HG02759 (cell line): ENCODE measurements at regions not wholly inside any gene's neighbourhood (a gene's known extent, or its start where the extent isn't known, plus 50 kb on each side); places are given as distances from the start of the nearest gene placed in this dataset.
"Not testable (repeated sequence)": the region's sequence is repeated elsewhere in the genome, so short reads cannot be mapped to it uniquely, and the experiment has no call there.

Experiments used
- ATAC-seq: cut with Tn5 transposase; IDR thresholded peaks from one replicate; pipeline ENCODE4 v1.9.1; 2021; ENCODE audit warnings: mild to moderate bottlenecking, moderate library complexity; ENCODE audit not compliant: unreplicated experiment

DNA sequence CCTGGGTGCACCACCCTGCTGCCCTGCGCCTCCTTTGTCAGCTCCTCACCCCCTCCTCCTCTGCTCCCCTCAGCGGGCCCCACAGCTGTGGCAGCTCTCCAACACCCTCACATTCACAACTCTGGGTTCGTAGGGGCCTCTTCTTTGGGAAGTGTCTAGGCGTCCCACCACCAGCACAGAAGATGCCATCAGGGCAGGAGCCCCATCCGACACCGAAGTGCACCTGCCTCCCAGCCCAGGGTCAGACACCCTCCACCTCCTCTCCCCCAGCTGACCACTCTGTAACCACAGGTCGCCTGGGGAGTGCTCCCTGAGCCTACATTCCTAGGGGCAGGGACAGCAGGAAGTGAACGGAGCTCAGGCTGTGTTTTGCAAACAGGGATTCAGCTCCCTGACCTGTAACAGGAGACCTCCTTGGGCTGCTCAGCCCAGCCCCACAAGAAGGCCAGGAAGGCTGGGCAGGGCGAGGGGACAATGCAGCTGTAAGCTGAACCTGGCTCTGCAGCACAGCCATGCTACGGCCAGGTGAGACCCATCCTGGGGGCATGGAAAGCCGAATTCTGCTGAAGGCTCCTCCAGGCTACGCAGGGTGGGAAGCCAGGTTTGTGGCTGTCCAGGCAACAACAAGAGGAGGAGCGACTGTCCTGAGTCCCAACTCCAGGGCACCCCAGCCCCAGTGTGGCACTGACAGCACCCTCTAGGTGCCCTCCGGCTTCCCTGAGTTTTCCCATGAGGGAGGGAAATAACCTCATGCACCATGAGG, 269.0 kb downstream of the GOLGA6L6 start:
- ATAC-seq, result no peak

GRCh38 chr15:20271647-20272046, 270.0 kb downstream of the GOLGA6L6 start:
- ATAC-seq, result no peak

- ATAC-seq, result not testable (repeated sequence)
Observed at GRCh38 chr15:20269956-20270355, 271.6 kb downstream of the GOLGA6L6 start.

GRCh38 chr15:20267996-20268395, 273.6 kb downstream of the GOLGA6L6 start:
- ATAC-seq, result not testable (repeated sequence)

- ATAC-seq, result not testable (repeated sequence)
Observed at GRCh38 chr15:20267051-20267730, 274.4 kb downstream of the GOLGA6L6 start.

- ATAC-seq, result not testable (repeated sequence)
Observed at GRCh38 chr15:20265710-20266109, 275.9 kb downstream of the GOLGA6L6 start.

DNA sequence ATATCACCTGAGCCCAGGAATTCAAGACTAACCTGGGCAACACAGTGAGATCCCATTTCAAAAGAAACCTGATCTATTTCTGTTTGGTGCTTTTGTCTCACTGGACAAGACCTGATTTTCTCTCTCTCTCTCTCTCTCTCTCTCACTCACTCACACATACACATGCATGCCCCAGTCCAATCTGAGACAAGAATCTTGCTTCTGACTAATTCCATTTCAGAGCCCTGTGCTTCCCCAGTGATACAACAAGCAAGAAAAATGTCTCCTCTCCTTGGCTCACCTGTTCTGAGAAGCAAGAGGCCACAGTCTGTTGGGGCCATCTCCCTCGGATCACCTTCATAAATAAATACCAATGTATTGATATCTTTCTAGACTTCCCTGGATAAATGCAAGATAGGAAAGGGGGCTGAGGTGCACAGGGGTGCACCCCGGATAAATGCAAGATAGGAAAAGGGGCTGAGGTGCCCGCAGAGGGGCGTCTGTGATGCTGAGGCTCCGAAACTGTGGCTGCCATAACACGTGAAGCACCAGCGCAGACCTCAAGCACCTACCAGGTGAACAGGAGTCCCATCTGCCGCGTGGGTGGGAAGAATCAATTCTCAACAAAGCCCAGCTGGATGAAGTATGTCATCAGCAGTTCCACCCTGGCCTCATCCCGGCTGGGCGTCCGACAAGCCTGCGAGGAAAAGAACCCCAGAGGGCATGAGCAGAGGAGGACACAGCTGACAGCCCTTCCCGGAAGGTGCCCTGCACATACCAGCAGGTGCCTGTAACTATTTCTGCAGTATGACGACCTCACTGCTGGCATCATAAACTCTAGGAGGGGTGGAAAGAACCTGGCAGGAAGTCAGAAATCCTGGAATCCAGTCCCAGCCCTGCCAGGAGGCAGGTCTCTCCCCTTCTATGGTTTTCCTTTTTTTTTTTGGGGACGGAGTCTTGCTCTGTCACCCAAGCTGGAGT, 280.0 kb downstream of the GOLGA6L6 start:
- ATAC-seq, result not testable (repeated sequence)

GRCh38 chr15:20260650-20261049, 280.9 kb downstream of the GOLGA6L6 start:
- not testable (repeated sequence) for ATAC-seq

GRCh38 chr15:20259559-20260190, 281.9 kb downstream of the GOLGA6L6 start:
- ATAC-seq, result not testable (repeated sequence)

GRCh38 chr15:20256394-20256793, 285.2 kb downstream of the GOLGA6L6 start:
- not testable (repeated sequence) for ATAC-seq

DNA sequence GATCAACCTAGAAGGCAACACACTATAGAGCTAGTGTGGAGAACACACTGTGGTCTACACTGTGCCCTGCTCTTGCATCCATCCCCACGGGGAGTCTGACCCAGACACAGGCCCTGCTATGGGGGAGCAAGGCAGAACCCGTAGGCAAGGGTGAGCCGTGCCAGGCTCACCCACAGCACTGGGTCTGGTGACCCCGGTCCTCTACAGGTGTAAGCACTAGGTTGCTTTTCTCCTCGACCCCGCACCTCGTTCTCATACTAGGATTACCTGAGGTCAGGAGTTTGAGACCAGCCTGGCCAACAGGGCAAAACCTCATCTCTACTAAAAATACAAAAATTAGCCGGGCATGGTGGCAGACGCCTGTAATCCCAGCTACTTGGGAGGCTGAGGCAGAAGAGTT, 286.0 kb downstream of the GOLGA6L6 start:
- not testable (repeated sequence) for ATAC-seq

DNA sequence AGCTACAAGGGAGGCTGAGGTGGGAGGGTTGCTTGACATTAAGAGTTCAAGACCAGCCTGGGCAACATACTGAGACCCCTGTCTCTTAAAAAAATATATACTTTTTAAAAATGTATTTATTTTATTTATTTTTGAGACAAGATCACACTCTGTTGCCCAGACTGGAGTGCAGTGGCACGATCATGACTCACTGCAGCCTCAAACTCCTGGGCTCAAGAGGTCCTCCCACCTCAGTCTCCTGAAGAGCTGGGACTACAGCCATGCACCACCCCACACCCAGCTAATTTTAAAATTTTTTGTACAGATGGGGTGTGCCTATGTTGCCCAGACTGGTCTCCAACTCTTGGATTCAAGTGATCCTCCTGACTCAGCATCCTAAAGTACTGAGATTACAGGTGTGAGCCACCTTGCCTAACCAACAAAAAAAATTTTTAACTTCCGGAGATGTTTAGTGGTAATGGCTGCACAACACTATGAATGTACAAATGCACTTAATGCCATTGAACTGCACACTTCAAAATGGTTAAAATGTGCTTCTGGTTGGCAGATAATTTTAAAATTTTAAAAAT, 288.5 kb downstream of the GOLGA6L6 start:
- not testable (repeated sequence) for ATAC-seq

DNA sequence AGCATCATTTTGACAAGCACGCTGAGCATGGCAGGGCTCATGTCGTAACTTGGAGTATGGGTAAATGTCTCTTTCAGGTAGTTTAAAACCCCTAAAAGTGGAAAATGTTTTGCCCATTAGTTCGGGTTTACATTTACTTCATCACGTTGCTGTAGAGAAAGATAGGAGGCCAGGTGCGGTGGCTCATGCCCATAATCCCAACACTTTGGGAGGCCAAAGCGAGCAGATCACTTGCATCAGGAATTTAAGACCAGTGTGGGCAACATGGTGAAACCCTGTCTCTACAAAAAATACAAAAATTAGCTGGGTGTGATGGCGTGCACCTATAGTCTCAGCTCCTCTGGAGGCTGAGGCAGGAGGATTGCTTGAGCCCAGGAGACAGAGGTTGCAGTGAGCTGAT, 289.6 kb downstream of the GOLGA6L6 start:
- not testable (repeated sequence) for ATAC-seq

DNA sequence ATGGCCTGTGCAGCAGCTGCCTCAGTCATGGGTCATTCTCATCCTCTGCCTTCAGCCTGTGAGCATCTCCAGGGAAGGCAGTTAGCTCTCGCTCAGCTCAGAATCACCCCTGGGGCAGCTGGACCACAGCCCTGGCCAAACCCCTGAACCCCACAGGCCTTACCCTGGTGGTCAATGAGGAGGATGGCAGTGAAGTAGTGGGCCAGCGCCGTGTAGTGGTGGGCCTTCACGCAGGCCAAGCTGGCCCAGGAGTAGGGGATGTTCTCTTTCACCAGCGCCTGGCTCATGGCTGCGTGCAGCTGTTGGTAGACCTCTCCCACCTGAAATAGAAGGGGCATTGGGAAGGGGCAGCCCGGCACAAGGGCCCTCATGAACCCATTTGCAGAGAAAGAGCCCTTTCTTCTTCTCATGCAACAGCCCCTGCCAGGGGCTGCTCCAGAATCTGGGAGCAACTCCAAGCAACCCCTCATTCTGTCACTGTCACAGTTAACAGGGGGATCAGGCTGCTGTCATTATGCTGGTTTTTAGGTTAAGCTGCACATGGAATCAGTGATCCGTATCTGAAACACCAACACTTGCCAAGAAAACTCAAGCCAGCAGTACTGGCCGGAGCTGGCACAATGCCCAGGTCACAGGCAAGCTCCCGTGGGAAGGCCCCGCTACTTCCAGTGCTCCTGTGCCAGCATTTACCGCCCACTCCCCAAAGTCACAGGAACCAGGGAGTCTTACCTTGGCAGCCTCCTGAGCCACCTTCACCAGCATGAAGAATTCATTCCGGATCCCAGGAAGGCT, 290.2 kb downstream of the GOLGA6L6 start:
- not testable (repeated sequence) for ATAC-seq

- not testable (repeated sequence) for ATAC-seq
Observed at GRCh38 chr15:20250206-20250605, 291.4 kb downstream of the GOLGA6L6 start.

GRCh38 chr15:20249677-20249970, 292.0 kb downstream of the GOLGA6L6 start:
- ATAC-seq, result not testable (repeated sequence)

GRCh38 chr15:20248434-20248833, 293.2 kb downstream of the GOLGA6L6 start:
- ATAC-seq, result not testable (repeated sequence)

GRCh38 chr15:20247137-20247536, 294.5 kb downstream of the GOLGA6L6 start:
- ATAC-seq, result not testable (repeated sequence)

DNA sequence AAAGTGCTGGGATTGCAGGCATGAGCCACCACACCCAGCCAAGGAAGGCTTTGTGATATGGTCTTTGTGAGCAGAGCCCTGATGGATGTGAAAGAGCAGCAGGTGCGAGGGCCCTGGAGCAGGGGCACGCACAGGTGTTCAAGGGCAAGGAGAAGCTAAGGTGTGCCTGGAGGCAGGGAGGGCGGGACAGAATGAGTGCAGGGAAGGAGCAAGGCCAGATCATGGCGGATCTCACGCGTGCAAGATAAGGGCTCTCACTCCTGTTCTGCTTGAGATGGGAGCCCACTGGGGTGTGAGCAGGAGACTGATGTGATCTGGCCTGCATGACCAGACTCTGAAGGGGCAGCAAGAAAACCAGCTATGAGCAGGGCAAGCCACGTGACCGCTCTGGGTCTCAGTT, 295.0 kb downstream of the GOLGA6L6 start:
- not testable (repeated sequence) for ATAC-seq

GRCh38 chr15:20245856-20246255, 295.7 kb downstream of the GOLGA6L6 start:
- ATAC-seq, result not testable (repeated sequence)
